Fibroblast of lung (primary cell): ENCODE measurements at regions not wholly inside any gene's neighbourhood (a gene's known extent, or its start where the extent isn't known, plus 50 kb on each side); places are given as distances from the start of the nearest gene placed in this dataset.

Experiments used
- DNase-seq, 2 donors: peaks; one replicate each; pipeline versions ENCODE4 v3.0.0 to v3.0.0-alpha.2; 2010; ENCODE audit warnings: low read depth in 2 of 2
- H2AFZ ChIP-seq: 2 replicates; pipeline ENCODE4 v1.5.1; 2012; ENCODE audit warnings: low read length, control low read depth, inconsistent platforms
- H3K27ac ChIP-seq: 2 replicates; pipeline ENCODE4 v1.5.1; 2011; ENCODE audit warnings: low read length, control low read depth; ENCODE audit not compliant: insufficient read depth
- H3K27me3 ChIP-seq: 2 replicates; pipeline ENCODE4 v1.5.1; 2011; ENCODE audit warnings: mild to moderate bottlenecking, low read length; ENCODE audit not compliant: control insufficient read depth, insufficient read depth
- H3K36me3 ChIP-seq: 2 replicates; pipeline ENCODE4 v1.5.1; 2011; ENCODE audit warnings: low read length; ENCODE audit not compliant: control insufficient read depth, insufficient read depth
- H3K4me1 ChIP-seq: 2 replicates; pipeline ENCODE4 v1.5.1; 2011; ENCODE audit warnings: low read length; ENCODE audit not compliant: control insufficient read depth, insufficient read depth; ENCODE audit errors: extremely low read depth
- H3K4me2 ChIP-seq: 2 replicates; pipeline ENCODE4 v1.5.1; 2011; ENCODE audit warnings: low read length, control low read depth; ENCODE audit not compliant: insufficient read depth; ENCODE audit errors: extremely low read depth
- H3K4me3 ChIP-seq, 4 experiments: fragments of 200-600 bp in 1 of 4; sonication (generic) in 1 of 4; replicated peaks in 1 of 4; 2 replicates each; pipeline ENCODE4 v1.5.1; 2011 to 2016; ENCODE audit warnings: low read length in 4 of 4, low read depth in 3 of 4, mild to moderate bottlenecking in 3 of 4, control low read depth in 2 of 4, inconsistent platforms in 1 of 4, mixed read lengths in 1 of 4; ENCODE audit not compliant: insufficient read depth in 1 of 4; ENCODE audit errors: control extremely low read depth in 1 of 4
- H3K79me2 ChIP-seq: 2 replicates; pipeline ENCODE4 v1.5.1; 2012; ENCODE audit warnings: mild to moderate bottlenecking, low read length, inconsistent platforms; ENCODE audit not compliant: control insufficient read depth, insufficient read depth
- H3K9ac ChIP-seq: 2 replicates; pipeline ENCODE4 v1.5.1; 2011; ENCODE audit warnings: mild to moderate bottlenecking, low read length, control low read depth; ENCODE audit not compliant: insufficient read depth
- H3K9me3 ChIP-seq: 2 replicates; pipeline ENCODE4 v1.5.1; 2012; ENCODE audit warnings: low read depth, low read length; ENCODE audit not compliant: control insufficient read depth, insufficient read depth
- H4K20me1 ChIP-seq: 2 replicates; pipeline ENCODE4 v1.5.1; 2011; ENCODE audit warnings: low read length; ENCODE audit not compliant: control insufficient read depth, insufficient read depth; ENCODE audit errors: extremely low read depth
- CTCF ChIP-seq, 2 donors: IDR thresholded peaks in 1 of 2; conservative IDR thresholded peaks in 1 of 2; 1 replicate in 1 of 2; 2 replicates in 1 of 2; pipeline ENCODE4 v1.5.1; 2011 to 2012; ENCODE audit warnings: low read length in 2 of 2, control low read depth in 1 of 2, inconsistent platforms in 1 of 2, low read depth in 1 of 2, mild to moderate bottlenecking in 1 of 2
- EZH2 ChIP-seq: IDR thresholded peaks from 2 replicates; pipeline ENCODE4 v1.5.1; 2012; ENCODE audit warnings: low read length, control low read depth, mild to moderate bottlenecking; ENCODE audit errors: missing control alignments

GRCh38 chr2:52456561-52457377 lies 1310.8 kb upstream of the CHAC2 start:
- Histone ChIP-seq H3K9ac (no peak overlapping the region), H3K36me3 (no peaks in the 10 kb centered on the region), H3K79me2 (no peaks in the 10 kb centered on the region), H4K20me1 (no peaks in the 10 kb centered on the region), H3K27me3 (no peaks in the 10 kb centered on the region), H3K4me2 (no peak overlapping the region), H3K4me3 (no peak overlapping the region), H3K9me3 (no peaks in the 10 kb centered on the region), H2AFZ (no peak overlapping the region), H3K27ac (no peak overlapping the region), H3K4me1 (no peaks in the 10 kb centered on the region)
- TF ChIP-seq EZH2: no peak
- no peak for TF ChIP-seq CTCF (conservative IDR thresholded peaks at IDR 0.05 in 1 of 2, IDR thresholded peaks at IDR 0.05 in 1 of 2; ENCODE audit: low read depth in 1 of 2, low read length in 2 of 2)
- peak in 1 of 2 donors; percentile 22 for DNase-seq

- Histone ChIP-seq H3K9me3 (no peaks in the 10 kb centered on the region), H3K4me1 (no peaks in the 10 kb centered on the region), H4K20me1 (no peaks in the 10 kb centered on the region), H3K4me3 (no peak overlapping the region), H3K36me3 (no peaks in the 10 kb centered on the region), H2AFZ (no peak overlapping the region), H3K27ac (no peak overlapping the region), H3K9ac (no peak overlapping the region), H3K4me2 (no peak overlapping the region), H3K79me2 (no peaks in the 10 kb centered on the region), H3K27me3 (no peaks in the 10 kb centered on the region)
- no peak for TF ChIP-seq EZH2
- TF ChIP-seq CTCF (conservative IDR thresholded peaks at IDR 0.05 in 1 of 2, IDR thresholded peaks at IDR 0.05 in 1 of 2; ENCODE audit: low read depth in 1 of 2, low read length in 2 of 2): no peak
- peak in 1 of 2 donors; percentile 10 for DNase-seq
Measured at GRCh38 chr2:52454962-52455361, 1312.6 kb upstream of the CHAC2 start.

- no peak overlapping the region for H3K9ac ChIP-seq
- no peak overlapping the region for H2AFZ ChIP-seq
- H4K20me1 ChIP-seq: no peaks in the 10 kb centered on the region
- no peak overlapping the region for H3K27ac ChIP-seq
- H3K9me3 ChIP-seq: no peaks in the 10 kb centered on the region
- H3K4me3 ChIP-seq: no peak overlapping the region
- no peaks in the 10 kb centered on the region for H3K79me2 ChIP-seq
- TF ChIP-seq CTCF (conservative IDR thresholded peaks at IDR 0.05 in 1 of 2, IDR thresholded peaks at IDR 0.05 in 1 of 2; ENCODE audit: low read depth in 1 of 2, low read length in 2 of 2): no peak
- no peak for TF ChIP-seq EZH2
- no peak for DNase-seq
- no peaks in the 10 kb centered on the region for H3K36me3 ChIP-seq
- no peaks in the 10 kb centered on the region for H3K27me3 ChIP-seq
- no peak overlapping the region for H3K4me2 ChIP-seq
- no peaks in the 10 kb centered on the region for H3K4me1 ChIP-seq
Measured at GRCh38 chr2:52452201-52452600, 1315.4 kb upstream of the CHAC2 start.
